ENCODE measurements at regions not wholly inside any gene's neighbourhood (a gene's known extent, or its start where the extent isn't known, plus 50 kb on each side); places are given as distances from the start of the nearest gene placed in this dataset.
A peak's percentile ranks its signal among the peaks of the same experiment; 100 is the strongest.

- peak overlapping the region; percentile 11 for H3K4me3 Mint-ChIP-seq
- no peak overlapping the region for H3K27ac Mint-ChIP-seq
- DNase-seq (ENCODE audit: low spot score) = no peak
- peaks cover 14% of the 10 kb centered on the region for H3K27me3 Mint-ChIP-seq (ENCODE audit: low read depth)
- H3K9me3 Mint-ChIP-seq = peaks cover 9% of the 10 kb centered on the region
- H3K36me3 Mint-ChIP-seq (ENCODE audit: low read depth) = peaks cover 1% of the 10 kb centered on the region
- H3K4me1 Mint-ChIP-seq (ENCODE audit: low read depth) = peaks cover 26% of the 10 kb centered on the region
Measured at GRCh38 chr3:102223132-102223531, 211.7 kb upstream of the ZPLD1 start.

GRCh38 chr3:102224171-102224570 lies 210.6 kb upstream of the ZPLD1 start:
- peaks cover 28% of the 10 kb centered on the region for H3K4me1 Mint-ChIP-seq (ENCODE audit: low read depth)
- H3K9me3 Mint-ChIP-seq = peaks cover 9% of the 10 kb centered on the region
- H3K36me3 Mint-ChIP-seq (ENCODE audit: low read depth) = peaks cover 1% of the 10 kb centered on the region
- no peak overlapping the region for H3K27ac Mint-ChIP-seq
- no peak overlapping the region for H3K4me3 Mint-ChIP-seq
- DNase-seq (ENCODE audit: low spot score) = no peak
- H3K27me3 Mint-ChIP-seq (ENCODE audit: low read depth) = peaks cover 14% of the 10 kb centered on the region

GRCh38 chr3:102225005-102225404 lies 209.8 kb upstream of the ZPLD1 start:
- no peak overlapping the region for H3K4me3 Mint-ChIP-seq
- peaks cover 14% of the 10 kb centered on the region for H3K27me3 Mint-ChIP-seq (ENCODE audit: low read depth)
- no peak overlapping the region for H3K27ac Mint-ChIP-seq
- H3K36me3 Mint-ChIP-seq (ENCODE audit: low read depth) = peaks cover 1% of the 10 kb centered on the region
- H3K4me1 Mint-ChIP-seq (ENCODE audit: low read depth) = peaks cover 35% of the 10 kb centered on the region
- no peak for DNase-seq (ENCODE audit: low spot score)
- peaks cover 7% of the 10 kb centered on the region for H3K9me3 Mint-ChIP-seq

GRCh38 chr3:102225407-102226132 lies 209.2 kb upstream of the ZPLD1 start:
- Mint-ChIP-seq H3K27me3 (ENCODE audit: low read depth) (peaks cover 14% of the 10 kb centered on the region), H3K9me3 (peaks cover 1% of the 10 kb centered on the region), H3K27ac (no peak overlapping the region), H3K36me3 (ENCODE audit: low read depth) (peaks cover 1% of the 10 kb centered on the region), H3K4me3 (no peak overlapping the region), H3K4me1 (ENCODE audit: low read depth) (peaks cover 37% of the 10 kb centered on the region)
- no peak for DNase-seq (ENCODE audit: low spot score)

GRCh38 chr3:102226463-102226862 lies 208.4 kb upstream of the ZPLD1 start:
- Mint-ChIP-seq H3K9me3 (no peaks in the 10 kb centered on the region), H3K27ac (no peak overlapping the region), H3K4me1 (ENCODE audit: low read depth) (peaks cover 37% of the 10 kb centered on the region), H3K4me3 (no peak overlapping the region), H3K27me3 (ENCODE audit: low read depth) (peaks cover 14% of the 10 kb centered on the region), H3K36me3 (ENCODE audit: low read depth) (no peaks in the 10 kb centered on the region)
- DNase-seq (ENCODE audit: low spot score) = no peak

GRCh38 chr3:102229062-102229655 lies 205.7 kb upstream of the ZPLD1 start:
- Mint-ChIP-seq H3K27me3 (ENCODE audit: low read depth) (peaks cover 23% of the 10 kb centered on the region), H3K27ac (no peak overlapping the region), H3K4me1 (ENCODE audit: low read depth) (peaks cover 17% of the 10 kb centered on the region), H3K9me3 (no peaks in the 10 kb centered on the region), H3K36me3 (ENCODE audit: low read depth) (no peaks in the 10 kb centered on the region), H3K4me3 (no peak overlapping the region)
- peak; percentile 62 for DNase-seq (ENCODE audit: low spot score)

- no peak for DNase-seq (ENCODE audit: low spot score)
- H3K9me3 Mint-ChIP-seq = no peaks in the 10 kb centered on the region
- H3K4me1 Mint-ChIP-seq (ENCODE audit: low read depth) = peaks cover 15% of the 10 kb centered on the region
- H3K4me3 Mint-ChIP-seq = no peak overlapping the region
- no peaks in the 10 kb centered on the region for H3K36me3 Mint-ChIP-seq (ENCODE audit: low read depth)
- peaks cover 32% of the 10 kb centered on the region for H3K27me3 Mint-ChIP-seq (ENCODE audit: low read depth)
- H3K27ac Mint-ChIP-seq = no peak overlapping the region
Measured at GRCh38 chr3:102230057-102230456, 204.8 kb upstream of the ZPLD1 start.

- Mint-ChIP-seq H3K4me1 (ENCODE audit: low read depth) (peaks cover 13% of the 10 kb centered on the region), H3K27me3 (ENCODE audit: low read depth) (peaks cover 34% of the 10 kb centered on the region), H3K4me3 (no peak overlapping the region), H3K9me3 (no peaks in the 10 kb centered on the region), H3K27ac (no peak overlapping the region), H3K36me3 (ENCODE audit: low read depth) (no peaks in the 10 kb centered on the region)
- no peak for DNase-seq (ENCODE audit: low spot score)
Measured at GRCh38 chr3:102233881-102234280, 200.9 kb upstream of the ZPLD1 start.

- Mint-ChIP-seq H3K36me3 (ENCODE audit: low read depth) (no peaks in the 10 kb centered on the region), H3K27ac (no peak overlapping the region), H3K4me3 (no peak overlapping the region), H3K27me3 (ENCODE audit: low read depth) (peaks cover 42% of the 10 kb centered on the region), H3K9me3 (no peaks in the 10 kb centered on the region), H3K4me1 (ENCODE audit: low read depth) (peaks cover 3% of the 10 kb centered on the region)
- DNase-seq (ENCODE audit: low spot score) = no peak
Measured at GRCh38 chr3:102235679-102236078, 199.1 kb upstream of the ZPLD1 start.

GRCh38 chr3:102237181-102237580 lies 197.6 kb upstream of the ZPLD1 start:
- peaks cover 3% of the 10 kb centered on the region for H3K4me1 Mint-ChIP-seq (ENCODE audit: low read depth)
- H3K9me3 Mint-ChIP-seq = no peaks in the 10 kb centered on the region
- DNase-seq (ENCODE audit: low spot score) = no peak
- no peak overlapping the region for H3K27ac Mint-ChIP-seq
- H3K27me3 Mint-ChIP-seq (ENCODE audit: low read depth) = peaks cover 42% of the 10 kb centered on the region
- H3K36me3 Mint-ChIP-seq (ENCODE audit: low read depth) = no peaks in the 10 kb centered on the region
- H3K4me3 Mint-ChIP-seq = no peak overlapping the region

GRCh38 chr3:102237838-102238237 lies 197.0 kb upstream of the ZPLD1 start:
- H3K9me3 Mint-ChIP-seq = no peaks in the 10 kb centered on the region
- H3K4me1 Mint-ChIP-seq (ENCODE audit: low read depth) = peaks cover 3% of the 10 kb centered on the region
- peaks cover 40% of the 10 kb centered on the region for H3K27me3 Mint-ChIP-seq (ENCODE audit: low read depth)
- DNase-seq (ENCODE audit: low spot score) = no peak
- H3K36me3 Mint-ChIP-seq (ENCODE audit: low read depth) = no peaks in the 10 kb centered on the region
- no peak overlapping the region for H3K4me3 Mint-ChIP-seq
- no peak overlapping the region for H3K27ac Mint-ChIP-seq

- Mint-ChIP-seq H3K9me3 (no peaks in the 10 kb centered on the region), H3K27ac (no peak overlapping the region), H3K4me3 (no peak overlapping the region), H3K27me3 (ENCODE audit: low read depth) (peaks cover 37% of the 10 kb centered on the region), H3K36me3 (ENCODE audit: low read depth) (no peaks in the 10 kb centered on the region), H3K4me1 (ENCODE audit: low read depth) (peaks cover 3% of the 10 kb centered on the region)
- DNase-seq (ENCODE audit: low spot score) = no peak
Measured at GRCh38 chr3:102238362-102238761, 196.5 kb upstream of the ZPLD1 start.

GRCh38 chr3:102240720-102241119 lies 194.1 kb upstream of the ZPLD1 start:
- Mint-ChIP-seq H3K4me1 (ENCODE audit: low read depth) (no peaks in the 10 kb centered on the region), H3K27me3 (ENCODE audit: low read depth) (peaks cover 20% of the 10 kb centered on the region), H3K36me3 (ENCODE audit: low read depth) (no peaks in the 10 kb centered on the region), H3K9me3 (no peaks in the 10 kb centered on the region), H3K4me3 (no peak overlapping the region), H3K27ac (no peak overlapping the region)
- DNase-seq (ENCODE audit: low spot score) = no peak

GRCh38 chr3:102248981-102249705 lies 185.7 kb upstream of the ZPLD1 start:
- H3K4me3 Mint-ChIP-seq = no peak overlapping the region
- peaks cover 19% of the 10 kb centered on the region for H3K27me3 Mint-ChIP-seq (ENCODE audit: low read depth)
- no peaks in the 10 kb centered on the region for H3K4me1 Mint-ChIP-seq (ENCODE audit: low read depth)
- no peak overlapping the region for H3K27ac Mint-ChIP-seq
- H3K9me3 Mint-ChIP-seq = no peaks in the 10 kb centered on the region
- H3K36me3 Mint-ChIP-seq (ENCODE audit: low read depth) = no peaks in the 10 kb centered on the region
- DNase-seq (ENCODE audit: low spot score) = no peak
